NCI-H2107 (cell line): ENCODE measurements at regions not wholly inside any gene's neighbourhood (a gene's known extent, or its start where the extent isn't known, plus 50 kb on each side); places are given as distances from the start of the nearest gene placed in this dataset.

ENCODE experiments used
- DNase-seq: peaks from one replicate; lab custom pipeline; 2025; lab: John Stamatoyannopoulos, UW

DNA sequence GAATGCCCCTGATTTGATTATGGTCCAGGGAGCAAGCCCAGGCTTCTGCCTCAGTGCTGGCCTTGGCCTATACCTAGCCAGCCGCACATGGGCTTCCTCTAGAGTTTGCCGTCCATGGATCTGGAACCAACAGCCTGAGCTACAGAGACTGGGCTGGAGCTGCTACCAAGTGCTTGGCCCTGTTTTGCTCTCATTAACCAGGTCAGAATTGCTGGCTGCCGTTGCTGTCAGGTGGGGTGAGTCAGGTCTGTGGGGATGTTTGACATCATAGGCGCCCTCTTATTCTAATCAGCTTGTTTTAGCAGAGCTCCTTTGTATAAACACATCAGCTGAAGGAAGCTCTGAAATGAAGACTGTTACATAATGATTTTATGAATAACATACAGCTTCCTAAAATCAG is 83.1 kb upstream of the PHACTR2 start:
- DNase-seq = no peak

DNA sequence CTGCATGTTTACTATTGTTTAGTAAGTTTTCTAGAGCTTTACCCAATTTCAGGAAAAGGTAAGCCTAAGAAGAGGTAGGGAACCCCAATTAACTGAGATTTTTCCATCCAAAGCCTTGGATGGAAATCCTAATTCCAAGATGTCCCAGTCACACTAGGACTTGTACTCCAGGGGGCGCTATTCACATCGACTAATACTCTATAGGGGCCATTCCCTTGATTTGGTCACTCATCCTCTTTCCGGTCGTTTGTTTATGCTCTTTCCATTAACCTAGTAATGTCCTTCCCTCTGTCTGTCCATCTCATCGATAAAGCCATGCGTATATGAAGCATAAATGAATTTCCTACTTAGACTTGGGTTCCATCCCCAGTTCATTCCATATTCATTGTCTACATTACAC is 80.8 kb upstream of the FUCA2 start:
- no peak for DNase-seq

- DNase-seq = no peak
Observed at GRCh38 chr6:143591441-143591840, 79.9 kb upstream of the FUCA2 start.

DNA sequence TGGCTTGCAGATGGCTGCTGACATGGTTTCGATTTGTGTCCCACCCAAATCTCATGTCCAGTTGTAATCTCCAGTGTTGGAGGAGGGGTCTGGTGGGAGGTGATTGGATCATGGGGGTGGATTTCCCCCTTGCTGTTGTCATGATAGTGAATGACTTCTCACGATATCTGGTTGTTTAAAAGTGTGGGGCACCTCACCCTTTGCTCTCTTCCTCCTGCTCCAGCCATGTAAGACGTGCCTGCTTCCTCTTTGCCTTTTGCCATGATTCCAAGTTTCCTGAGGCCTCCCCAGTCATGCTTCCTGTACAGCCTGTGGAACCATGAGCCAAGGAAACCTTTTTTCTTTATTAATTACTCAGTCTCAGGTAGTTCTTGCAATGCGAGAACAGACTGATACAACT is 77.6 kb upstream of the FUCA2 start:
- DNase-seq = no peak

DNA sequence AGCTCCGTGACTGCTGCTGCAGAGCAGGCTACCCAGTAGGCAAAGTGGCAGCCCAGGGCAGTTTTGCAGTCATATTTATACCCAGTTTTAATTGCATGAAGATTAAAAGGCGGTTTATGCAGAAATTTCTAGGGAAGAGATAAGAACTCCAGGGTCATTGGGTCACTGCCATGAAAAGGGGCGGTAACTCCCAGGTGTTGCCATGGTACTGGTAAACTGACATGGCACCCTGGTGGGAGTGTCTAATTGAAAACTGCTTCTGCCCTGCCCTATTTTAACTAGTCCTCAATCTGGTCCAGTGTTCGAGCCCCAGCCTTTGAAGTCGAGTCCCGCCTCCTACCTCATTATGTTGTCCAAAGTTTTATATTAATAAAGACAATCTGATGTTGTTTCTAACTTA is 75.0 kb upstream of the FUCA2 start:
- DNase-seq = no peak

- no peak for DNase-seq
Observed at GRCh38 chr6:143585716-143586115, 74.2 kb upstream of the FUCA2 start.

- DNase-seq = no peak
Observed at GRCh38 chr6:143585241-143585640, 73.7 kb upstream of the FUCA2 start.

DNA sequence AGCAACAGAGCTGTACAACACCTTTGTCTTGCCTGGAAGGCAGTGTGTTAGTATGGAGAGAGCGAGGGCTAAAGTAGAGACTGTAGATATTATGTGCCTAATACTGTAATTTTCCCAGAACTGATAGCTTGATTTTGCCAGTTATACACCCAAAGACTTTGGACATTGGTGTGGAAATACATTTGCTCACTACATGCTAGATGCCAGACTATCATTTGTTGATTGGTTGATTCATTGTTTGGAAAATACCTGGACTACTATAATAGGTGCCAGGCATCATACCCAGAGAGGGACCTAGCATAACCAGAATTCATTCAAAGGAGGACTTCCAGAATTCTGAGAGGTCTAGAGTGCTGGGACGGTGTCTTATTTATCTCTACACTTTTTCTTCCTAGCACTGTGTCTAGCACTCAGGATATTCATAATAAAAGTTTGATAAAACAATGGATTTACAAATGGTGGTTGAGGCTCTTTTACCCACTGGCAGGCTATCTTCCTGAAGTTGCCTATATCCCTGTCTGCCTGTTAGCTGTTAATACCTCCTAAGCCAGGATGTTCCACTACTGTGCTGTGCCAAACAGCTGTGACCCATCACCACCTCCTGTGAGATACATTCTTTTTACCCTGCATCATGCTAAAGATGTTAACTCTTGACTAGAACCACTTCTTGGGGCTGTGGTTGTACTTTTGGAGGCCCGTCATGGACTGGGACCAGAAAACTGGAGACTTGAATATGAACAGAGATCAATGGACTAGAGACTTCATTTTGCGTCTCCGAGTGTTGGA is 72.2 kb upstream of the FUCA2 start:
- no peak for DNase-seq

- no peak for DNase-seq
Observed at GRCh38 chr6:143581835-143582480, 70.4 kb upstream of the FUCA2 start.

DNA sequence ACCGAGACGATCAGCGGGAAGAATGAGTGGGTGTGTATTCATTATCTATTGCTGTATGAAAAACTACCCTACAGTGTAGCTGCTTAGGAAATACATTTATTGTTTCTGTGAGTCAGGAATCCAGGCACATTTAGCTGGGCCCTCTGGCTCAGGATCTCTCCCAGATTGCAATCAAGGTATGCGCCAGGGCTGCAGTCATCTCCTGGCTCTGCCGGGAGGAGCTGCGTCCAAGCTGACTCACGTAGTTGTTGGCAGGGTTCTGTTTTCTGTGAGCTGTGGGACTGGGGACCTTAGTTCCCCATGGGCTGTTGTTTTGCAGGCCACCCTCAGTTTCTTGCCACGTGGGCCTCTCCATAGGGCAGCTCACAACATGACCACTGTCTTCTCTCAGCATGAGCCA is 68.2 kb upstream of the FUCA2 start:
- DNase-seq = no peak

DNA sequence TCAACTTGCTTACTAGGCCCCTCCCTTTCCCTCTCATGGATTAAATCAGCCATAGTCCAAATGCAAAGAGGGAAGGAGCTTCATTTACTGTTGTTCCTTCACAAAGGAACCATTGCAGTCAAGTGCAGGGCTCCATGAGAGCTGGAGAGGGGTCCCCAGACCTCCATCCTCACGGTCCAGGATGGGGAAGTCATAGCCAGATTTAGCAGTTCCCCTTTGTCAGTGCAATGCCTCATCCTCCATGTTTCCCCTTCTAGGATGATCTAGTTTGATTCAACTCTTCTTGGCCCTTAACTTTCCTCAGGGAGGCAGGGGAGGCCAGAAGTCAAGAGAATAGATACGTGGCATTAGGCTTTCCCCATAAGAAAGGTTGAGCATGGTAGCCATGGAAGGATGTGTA is 66.5 kb upstream of the FUCA2 start:
- DNase-seq = no peak

DNA sequence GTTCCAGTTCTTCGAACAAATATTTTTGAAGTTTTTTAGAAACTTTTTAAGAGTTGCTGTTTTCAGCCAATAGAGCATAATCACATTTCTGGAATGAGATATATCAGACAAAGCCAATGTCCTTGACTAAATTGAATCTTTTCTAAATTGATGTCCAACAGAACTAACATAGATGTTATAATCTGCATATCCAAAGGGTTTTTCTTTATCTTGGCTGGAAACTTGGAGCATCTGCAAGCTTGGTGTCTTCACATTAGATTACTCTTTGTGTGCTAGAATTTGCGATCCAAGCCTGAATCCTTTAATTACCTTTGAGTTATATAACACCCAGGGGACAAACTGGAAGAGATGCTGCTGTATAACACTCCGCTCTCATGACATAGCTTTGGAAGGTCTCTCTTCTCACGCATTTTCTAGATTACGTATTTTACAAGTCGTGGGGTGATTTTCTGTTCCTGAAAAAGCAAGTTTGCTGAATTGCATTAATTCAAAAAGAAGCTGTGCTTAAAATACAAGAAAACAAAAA is 64.4 kb upstream of the FUCA2 start:
- DNase-seq = no peak

DNA sequence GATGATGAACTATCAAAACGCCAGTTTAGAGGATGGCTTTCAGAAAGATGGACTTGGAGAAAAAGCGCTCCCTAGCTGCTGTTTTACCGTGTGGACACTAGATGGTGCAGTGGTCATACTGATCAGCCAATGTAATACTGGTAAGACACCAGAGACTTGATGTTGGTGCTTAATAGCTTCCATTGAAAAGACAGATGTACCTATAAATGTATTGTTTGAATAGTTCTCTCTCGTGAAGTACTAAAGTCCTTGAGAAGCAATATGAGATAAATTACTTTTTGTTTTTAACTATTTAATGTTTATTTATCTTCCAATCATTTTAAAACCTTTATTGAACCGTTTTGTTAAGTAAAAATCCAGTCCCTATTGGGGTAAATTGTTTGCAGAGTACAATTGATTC is 63.9 kb upstream of the FUCA2 start:
- peak; percentile 61 for DNase-seq

DNA sequence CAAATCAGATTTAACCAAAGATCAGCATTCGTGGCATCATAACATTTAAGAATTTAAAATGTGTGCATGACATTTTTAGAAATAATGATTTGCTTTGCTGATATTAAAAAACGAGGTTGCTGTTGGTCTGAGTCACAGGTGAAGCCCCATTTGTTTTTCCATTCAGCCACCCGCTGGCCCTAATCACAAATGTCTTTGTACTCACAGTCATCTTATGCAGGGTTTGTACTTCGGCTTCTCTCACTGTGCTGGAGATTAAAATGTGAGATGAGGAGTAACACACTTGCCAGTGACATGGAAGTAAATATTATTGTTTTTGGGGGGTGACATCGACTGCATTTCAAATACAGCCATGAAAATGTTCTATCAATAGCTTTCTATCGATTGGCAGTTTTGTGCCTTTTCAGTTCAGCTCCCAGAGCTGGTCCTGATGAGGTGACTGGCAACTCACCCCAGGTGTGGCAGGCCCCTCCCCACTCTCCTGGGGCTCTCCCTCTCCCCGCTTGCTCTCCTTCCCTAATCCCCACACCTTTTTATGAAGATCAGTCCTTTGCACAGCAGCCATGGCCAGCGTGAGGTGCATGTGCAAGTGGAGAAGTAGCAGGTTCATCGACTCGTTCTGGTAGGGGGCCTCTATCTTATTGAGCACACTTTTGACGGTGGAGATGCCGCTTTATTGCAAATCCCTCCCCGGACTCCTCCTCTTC is 58.8 kb upstream of the FUCA2 start:
- DNase-seq = no peak

DNA sequence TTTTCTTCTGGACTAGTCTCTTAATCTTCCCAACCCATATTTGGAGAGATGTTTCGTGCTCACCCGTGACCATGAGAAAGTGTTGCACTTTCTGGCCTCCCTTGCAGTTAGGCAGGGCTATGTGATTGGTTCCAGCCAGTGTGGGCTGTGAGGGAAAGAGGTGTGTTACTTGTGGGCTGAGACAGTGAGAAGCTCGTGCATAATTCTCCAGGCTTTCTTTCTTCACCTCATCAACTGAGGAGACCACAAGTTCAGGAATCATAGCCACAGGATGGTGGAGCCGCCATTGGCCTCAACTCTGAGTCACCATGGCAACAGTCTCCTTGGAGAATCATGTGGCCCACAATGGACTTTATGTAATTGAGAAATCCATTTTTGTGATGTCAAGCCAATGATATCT is 57.5 kb upstream of the FUCA2 start:
- DNase-seq = no peak

- DNase-seq = no peak
Observed at GRCh38 chr6:143564484-143565017, 53.0 kb upstream of the FUCA2 start.

- no peak for DNase-seq
Observed at GRCh38 chr6:143562143-143562542, 50.6 kb upstream of the FUCA2 start.
